SHP77 treated with DMSO at 0.1 percent for 48 hours (cell line): ENCODE measurements at regions not wholly inside any gene's neighbourhood (a gene's known extent, or its start where the extent isn't known, plus 50 kb on each side); places are given as distances from the start of the nearest gene placed in this dataset.
"Not testable (repeated sequence)": the region's sequence is repeated elsewhere in the genome, so short reads cannot be mapped to it uniquely, and the experiment has no call there.

Experiments
- DNase-seq: peaks from one replicate; lab custom pipeline; 2025; lab: John Stamatoyannopoulos, UW

DNA sequence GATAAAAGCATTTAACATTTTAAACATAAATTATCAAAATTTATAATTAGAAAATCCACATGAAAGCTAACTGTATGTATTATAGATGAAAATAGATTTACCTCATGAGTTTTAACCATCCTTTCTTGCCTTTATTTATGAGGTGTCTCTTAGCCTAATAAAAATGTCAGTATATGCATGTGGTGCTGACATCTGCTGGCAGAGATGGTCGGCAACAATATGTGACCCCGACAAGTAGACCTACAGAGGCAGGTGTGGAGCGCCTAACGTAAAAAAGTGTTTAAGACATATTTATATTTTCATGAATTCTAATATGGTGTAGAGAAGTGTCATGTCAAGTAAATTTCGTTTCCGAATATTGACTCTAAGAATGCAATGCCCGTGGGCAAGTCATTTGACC, 149.0 kb upstream of the FUT9 start:
- peak; percentile 49 for DNase-seq

GRCh38 chr6:95867205-95867604, 148.6 kb upstream of the FUT9 start:
- DNase-seq: no peak

DNA sequence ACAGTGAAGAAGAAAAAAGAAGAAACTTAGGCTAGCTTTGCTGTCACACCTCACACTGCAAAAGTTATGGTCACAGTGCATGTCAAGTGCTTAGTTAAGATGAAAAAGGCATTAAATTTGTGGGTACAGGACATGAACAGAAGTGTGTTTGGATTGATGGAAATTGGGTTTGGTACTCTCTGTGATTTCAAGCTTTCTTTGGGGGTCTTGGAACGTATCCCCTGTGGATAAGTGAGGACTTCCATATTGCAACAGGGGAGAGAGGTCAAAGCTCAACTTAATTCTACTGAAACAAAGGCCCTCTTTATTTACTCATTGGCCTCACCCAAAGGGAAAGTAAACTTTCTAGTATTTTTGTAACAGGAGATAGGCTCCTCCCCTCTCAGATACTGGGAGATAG, 138.3 kb upstream of the FUT9 start:
- no peak for DNase-seq

- no peak for DNase-seq
These were observed 135.9 kb upstream of the FUT9 start for GRCh38 chr6:95879856-95880255.

GRCh38 chr6:95882371-95882770, 133.4 kb upstream of the FUT9 start:
- no peak for DNase-seq

- not testable (repeated sequence) for DNase-seq
These were observed 127.1 kb upstream of the FUT9 start for GRCh38 chr6:95888711-95889110.

DNA sequence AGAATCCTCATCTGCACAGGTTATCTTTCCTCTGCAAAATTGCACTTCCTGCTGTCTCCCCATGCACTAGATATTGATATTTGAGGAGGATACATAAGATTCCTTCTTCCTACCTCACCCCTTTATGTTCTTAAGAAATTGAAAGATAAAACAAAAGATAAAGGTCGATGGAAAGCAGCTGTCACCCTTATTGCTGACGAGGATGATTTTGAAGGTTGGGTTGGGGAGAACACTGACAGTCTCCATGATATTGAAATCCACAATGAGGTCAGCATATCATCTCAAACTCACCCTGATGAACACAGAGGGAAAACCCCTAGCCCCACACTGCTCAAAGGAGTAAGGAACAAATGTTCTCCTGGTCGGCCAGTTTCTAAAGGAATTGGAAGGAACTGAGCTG, 110.6 kb upstream of the FUT9 start:
- DNase-seq: no peak

GRCh38 chr6:95917034-95917433, 98.7 kb upstream of the FUT9 start:
- DNase-seq: no peak

DNA sequence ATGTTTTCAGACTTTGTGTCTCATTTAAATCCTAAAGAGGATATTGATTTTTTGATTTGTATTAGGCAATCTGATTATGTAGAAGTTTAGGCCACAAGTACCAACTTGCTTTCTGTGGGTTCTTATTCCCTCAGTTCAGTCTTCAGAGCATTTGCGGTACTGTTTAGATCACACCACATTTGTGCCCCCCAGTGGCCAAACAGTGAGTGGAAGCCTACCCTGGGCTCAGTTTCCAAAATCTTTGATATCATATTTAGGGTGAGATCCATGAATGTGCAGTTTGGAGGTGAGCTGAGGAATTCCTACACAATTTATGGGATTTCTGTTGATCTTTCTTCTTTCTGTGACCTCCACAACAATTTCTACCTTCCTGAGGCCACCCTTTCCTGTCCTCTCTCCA, 92.3 kb upstream of the FUT9 start:
- no peak for DNase-seq

- DNase-seq: no peak
These were observed 80.0 kb upstream of the FUT9 start for GRCh38 chr6:95935736-95936135.

GRCh38 chr6:95946906-95947305, 68.9 kb upstream of the FUT9 start:
- DNase-seq: no peak

GRCh38 chr6:95948324-95948723, 67.5 kb upstream of the FUT9 start:
- DNase-seq: no peak

DNA sequence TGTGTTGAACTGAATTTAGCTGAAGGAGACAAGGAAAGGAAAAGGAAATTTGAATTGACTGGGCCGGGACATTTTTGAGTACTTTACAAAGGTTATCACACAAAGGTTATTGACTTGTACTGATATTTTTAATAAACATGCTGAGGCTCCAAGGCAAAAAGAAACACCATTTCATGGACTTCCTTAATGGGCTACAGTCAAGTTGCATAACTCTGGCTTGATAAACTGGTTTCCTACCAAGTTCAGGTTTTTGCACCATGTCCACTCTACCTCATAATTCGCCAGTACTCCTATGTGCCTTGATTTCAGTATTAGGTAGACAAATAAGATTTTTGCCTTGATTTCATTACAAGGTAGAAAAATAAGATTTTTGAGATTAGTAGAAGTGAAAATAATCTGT, 65.8 kb upstream of the FUT9 start:
- no peak for DNase-seq

GRCh38 chr6:95958686-95959085, 57.1 kb upstream of the FUT9 start:
- no peak for DNase-seq

GRCh38 chr6:95959261-95959660, 56.5 kb upstream of the FUT9 start:
- DNase-seq: no peak
